KMS-11 (cell line): ENCODE measurements at regions not wholly inside any gene's neighbourhood (a gene's known extent, or its start where the extent isn't known, plus 50 kb on each side); places are given as distances from the start of the nearest gene placed in this dataset.

ENCODE experiments used
- H2AFZ ChIP-seq: fragments of 200-600 bp; sonication (generic); 2 replicates; pipeline ENCODE4 v1.6.1; 2016; ENCODE audit warnings: antibody characterized with exemption, mixed run types, low read depth
- H3K27ac ChIP-seq: fragments of 200-600 bp; sonication (generic); 2 replicates; pipeline ENCODE4 v1.6.1; 2016; ENCODE audit warnings: mild to moderate bottlenecking, mixed run types
- H3K27me3 ChIP-seq: fragments of 200-600 bp; sonication (generic); 2 replicates; pipeline ENCODE4 v1.6.1; 2017; ENCODE audit warnings: mild to moderate bottlenecking, low read depth, mixed run types, moderate library complexity; ENCODE audit not compliant: insufficient read depth
- H3K36me3 ChIP-seq: fragments of 200-600 bp; sonication (generic); 2 replicates; pipeline ENCODE4 v1.6.1; 2017; ENCODE audit warnings: mild to moderate bottlenecking, mixed run types; ENCODE audit not compliant: insufficient read depth
- H3K4me1 ChIP-seq: fragments of 200-600 bp; sonication (generic); 2 replicates; pipeline ENCODE4 v1.6.1; 2016; ENCODE audit warnings: mild to moderate bottlenecking, low read depth, mixed run types; ENCODE audit not compliant: poor library complexity, severe bottlenecking
- H3K4me2 ChIP-seq: fragments of 200-600 bp; sonication (generic); 2 replicates; pipeline ENCODE4 v1.7.0; 2016; ENCODE audit warnings: mild to moderate bottlenecking, mixed run types
- H3K4me3 ChIP-seq: fragments of 200-600 bp; sonication (generic); IDR thresholded peaks from 2 replicates; pipeline ENCODE4 v1.6.1; 2017; ENCODE audit warnings: low read depth, low read length, mixed read lengths; ENCODE audit not compliant: insufficient read depth
- H3K79me2 ChIP-seq: fragments of 200-600 bp; sonication (generic); 2 replicates; pipeline ENCODE4 v1.6.1; 2016; ENCODE audit warnings: low read depth, mixed run types; ENCODE audit not compliant: insufficient read depth
- H3K9ac ChIP-seq: fragments of 200-600 bp; sonication (generic); 2 replicates; pipeline ENCODE4 v1.6.1; 2016; ENCODE audit warnings: mild to moderate bottlenecking, mixed run types
- H4K20me1 ChIP-seq: fragments of 200-600 bp; sonication (generic); 2 replicates; pipeline ENCODE4 v1.6.1; 2016; ENCODE audit warnings: mild to moderate bottlenecking, mixed run types; ENCODE audit not compliant: insufficient read depth
- CTCF ChIP-seq: fragments of 200-600 bp; sonication (generic); conservative IDR thresholded peaks from 2 replicates; pipeline ENCODE4 v1.6.1; 2017; ENCODE audit warnings: low read depth, mild to moderate bottlenecking, antibody characterized with exemption, low read length, moderate library complexity, mixed read lengths

- no peaks in the 10 kb centered on the region for H3K27me3 ChIP-seq
- no peak overlapping the region for H3K27ac ChIP-seq
- no peak overlapping the region for H3K4me3 ChIP-seq
- no peak overlapping the region for H2AFZ ChIP-seq
- H3K4me1 ChIP-seq: no peaks in the 10 kb centered on the region
- H3K9ac ChIP-seq: no peak overlapping the region
- H4K20me1 ChIP-seq: no peaks in the 10 kb centered on the region
- no peak overlapping the region for H3K4me2 ChIP-seq
- no peak for TF ChIP-seq CTCF
- H3K36me3 ChIP-seq: no peaks in the 10 kb centered on the region
- no peaks in the 10 kb centered on the region for H3K79me2 ChIP-seq
Observed at GRCh38 chr1:38766125-38766524, 93.4 kb downstream of the RRAGC start.

- Histone ChIP-seq H3K4me3 (no peak overlapping the region), H3K4me2 (no peak overlapping the region), H2AFZ (no peak overlapping the region), H3K9ac (no peak overlapping the region), H3K27me3 (no peaks in the 10 kb centered on the region), H3K27ac (no peak overlapping the region), H3K36me3 (no peaks in the 10 kb centered on the region), H4K20me1 (no peaks in the 10 kb centered on the region), H3K79me2 (no peaks in the 10 kb centered on the region), H3K4me1 (no peaks in the 10 kb centered on the region)
- TF ChIP-seq CTCF: no peak
Observed at GRCh38 chr1:38763121-38763520, 96.5 kb downstream of the RRAGC start.

DNA sequence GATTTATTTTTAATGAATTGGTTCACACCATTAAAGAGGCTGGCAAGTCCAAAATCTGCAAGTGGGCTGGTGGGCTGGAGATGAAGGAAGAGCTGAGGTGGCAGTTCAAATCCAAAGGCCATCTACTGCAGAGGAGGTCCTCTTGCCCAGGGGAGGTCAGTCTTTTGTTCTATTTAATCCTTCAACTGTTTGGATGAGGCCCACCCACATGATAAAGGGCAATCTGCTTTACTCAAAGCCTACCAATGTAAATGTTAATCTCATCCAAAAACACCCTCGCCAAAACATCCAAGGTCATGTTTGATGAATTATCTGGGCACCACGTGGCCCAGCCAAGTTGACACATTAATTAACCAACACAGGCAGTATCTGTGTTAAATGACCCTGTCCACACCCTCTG, 99.0 kb downstream of the RRAGC start:
- no peak overlapping the region for H3K4me3 ChIP-seq
- no peaks in the 10 kb centered on the region for H3K4me1 ChIP-seq
- H4K20me1 ChIP-seq: no peaks in the 10 kb centered on the region
- no peak overlapping the region for H3K4me2 ChIP-seq
- H3K27me3 ChIP-seq: no peaks in the 10 kb centered on the region
- no peaks in the 10 kb centered on the region for H3K79me2 ChIP-seq
- H2AFZ ChIP-seq: no peak overlapping the region
- no peak overlapping the region for H3K27ac ChIP-seq
- TF ChIP-seq CTCF: no peak
- no peak overlapping the region for H3K9ac ChIP-seq
- H3K36me3 ChIP-seq: no peaks in the 10 kb centered on the region

DNA sequence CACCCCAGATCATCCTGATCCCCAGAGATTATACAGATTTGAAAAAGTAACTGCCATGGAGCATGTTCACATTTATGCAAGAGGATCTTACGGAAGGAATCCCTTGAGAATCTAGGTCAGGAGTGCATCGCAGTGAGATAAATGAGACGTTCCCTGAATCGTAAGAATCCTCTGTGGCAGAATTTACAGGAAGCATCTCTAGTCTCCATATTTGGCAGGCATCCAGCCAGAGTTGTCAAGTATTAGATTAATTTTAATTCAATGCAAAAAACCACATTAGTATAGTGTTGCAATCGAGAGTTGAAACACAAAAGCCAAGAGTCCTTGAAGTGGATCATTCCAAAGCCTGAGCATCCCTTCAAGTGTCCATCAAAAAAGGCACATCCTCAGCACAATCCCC, 100.8 kb downstream of the RRAGC start:
- no peak for TF ChIP-seq CTCF
- Histone ChIP-seq H3K79me2 (no peaks in the 10 kb centered on the region), H4K20me1 (no peaks in the 10 kb centered on the region), H3K36me3 (no peaks in the 10 kb centered on the region), H3K27me3 (no peaks in the 10 kb centered on the region), H3K4me1 (no peaks in the 10 kb centered on the region), H3K27ac (no peak overlapping the region), H3K9ac (no peak overlapping the region), H2AFZ (no peak overlapping the region), H3K4me3 (no peak overlapping the region), H3K4me2 (no peak overlapping the region)
